CD4-positive, alpha-beta T cell (primary cell): ENCODE measurements at regions not wholly inside any gene's neighbourhood (a gene's known extent, or its start where the extent isn't known, plus 50 kb on each side); places are given as distances from the start of the nearest gene placed in this dataset.

Experiments used
- ATAC-seq: fragments of 200-7000 bp; cut with Tn5 transposase; one replicate; pipeline ENCODE4 v1.10.0; 2022; ENCODE audit warnings: mild to moderate bottlenecking; ENCODE audit not compliant: poor library complexity
- CTCF ChIA-PET: fragments of 350-600 bp; sonication (Branson Sonifier 250); formaldehyde crosslinking; loops from one replicate; lab custom pipeline; 2021; ENCODE audit warnings: antibody characterized with exemption, inconsistent platforms; lab: Charles Lee
- POLR2A ChIA-PET: fragments of 350-600 bp; sonication (Branson Sonifier 250); formaldehyde crosslinking; loops from one replicate; lab custom pipeline; 2021; ENCODE audit warnings: antibody characterized with exemption, inconsistent platforms; lab: Charles Lee
- DNase-seq, 14 experiments: peaks; one replicate each; pipeline ENCODE4 v3.0.0-alpha.2; 2013 to 2020; ENCODE audit warnings: mixed read lengths in 2 of 14
- H3K27ac ChIP-seq, 2 donors: one replicate each; pipeline versions ENCODE4 v1.5.1 to v1.7.0; 2013; ENCODE audit warnings: low read length in 2 of 2, low read depth in 1 of 2, mild to moderate bottlenecking in 1 of 2
- H3K27me3 ChIP-seq, 2 experiments: 1 replicate in 1 of 2; 2 replicates in 1 of 2; pipeline versions ENCODE4 v1.6.1 to v1.7.0; 2013; ENCODE audit warnings: low read length in 2 of 2, control low read depth in 1 of 2, mild to moderate bottlenecking in 1 of 2, moderate library complexity in 1 of 2; ENCODE audit not compliant: insufficient read depth in 2 of 2, control insufficient read depth in 1 of 2
- H3K36me3 ChIP-seq: one replicate; pipeline ENCODE4 v1.6.1; 2013; ENCODE audit warnings: low read length, control low read depth; ENCODE audit not compliant: insufficient read depth
- H3K4me1 ChIP-seq: one replicate; pipeline ENCODE4 v1.6.1; 2013; ENCODE audit warnings: low read length, control low read depth; ENCODE audit not compliant: insufficient read depth
- H3K4me3 ChIP-seq: one replicate; pipeline ENCODE4 v1.5.1; 2013; ENCODE audit warnings: mild to moderate bottlenecking, low read length, moderate library complexity
- H3K9me3 ChIP-seq, 2 experiments: 1 replicate in 1 of 2; 2 replicates in 1 of 2; pipeline versions ENCODE4 v1.6.1 to v1.7.0; 2013; ENCODE audit warnings: low read length in 2 of 2, mild to moderate bottlenecking in 2 of 2, control low read depth in 1 of 2, moderate library complexity in 1 of 2; ENCODE audit not compliant: control insufficient read depth in 1 of 2, insufficient read depth in 1 of 2
- H3K27ac Mint-ChIP-seq: one replicate; pipeline ENCODE4 v1.8.0; 2020; ENCODE audit warnings: mixed read lengths
- H3K27me3 Mint-ChIP-seq: one replicate; pipeline ENCODE4 v1.8.0; 2021; ENCODE audit warnings: mixed read lengths
- H3K36me3 Mint-ChIP-seq: one replicate; pipeline ENCODE4 v1.8.0; 2021; ENCODE audit warnings: low read depth, mixed read lengths
- H3K4me1 Mint-ChIP-seq: one replicate; pipeline ENCODE4 v1.8.0; 2021; ENCODE audit warnings: low read depth, mixed read lengths
- H3K4me3 Mint-ChIP-seq: one replicate; pipeline ENCODE4 v1.8.0; 2020; ENCODE audit warnings: mild to moderate bottlenecking, mixed read lengths
- H3K9me3 Mint-ChIP-seq: one replicate; pipeline ENCODE4 v1.8.0; 2020; ENCODE audit warnings: mixed read lengths
- CTCF ChIP-seq: fragments of 200-600 bp; IDR thresholded peaks from one replicate; pipeline ENCODE4 v1.8.0; 2022; ENCODE audit warnings: antibody characterized with exemption, mild to moderate bottlenecking
- intact Hi-C, 2 experiments: fragments of 100-400 bp; cut with DNase I in 1 of 2; cut with micrococcal nuclease in 1 of 2; formaldehyde crosslinking; loops; one replicate each; pipeline versions ENCODE4 v1.15.1 to v1.9.0; 2023 to 2025; cut with DNase I, micrococcal nuclease

GRCh38 chr12:98211909-98212695 is 303.3 kb upstream of the TMPO start:
- H3K27ac ChIP-seq = no peak overlapping the region
- no peaks in the 10 kb centered on the region for H3K27me3 ChIP-seq
- Mint-ChIP-seq H3K4me3 (no peak overlapping the region), H3K27ac (no peak overlapping the region), H3K4me1 (no peaks in the 10 kb centered on the region), H3K27me3 (peaks cover 5% of the 10 kb centered on the region), H3K36me3 (no peaks in the 10 kb centered on the region), H3K9me3 (no peaks in the 10 kb centered on the region)
- H3K4me3 ChIP-seq = no peak overlapping the region
- no peaks in the 10 kb centered on the region for H3K9me3 ChIP-seq
- CTCF ChIA-PET = no interaction called here
- no peak for DNase-seq
- no peak for ATAC-seq
- POLR2A ChIA-PET = no interaction called here
- no peaks in the 10 kb centered on the region for H3K36me3 ChIP-seq
- intact Hi-C loops = no loop called here
- no peaks in the 10 kb centered on the region for H3K4me1 ChIP-seq
- TF ChIP-seq CTCF = no peak

GRCh38 chr12:98213556-98213955 is 301.8 kb upstream of the TMPO start:
- Mint-ChIP-seq H3K4me1 (no peaks in the 10 kb centered on the region), H3K9me3 (no peaks in the 10 kb centered on the region), H3K36me3 (no peaks in the 10 kb centered on the region), H3K27ac (no peak overlapping the region), H3K27me3 (peaks cover 5% of the 10 kb centered on the region), H3K4me3 (no peak overlapping the region)
- Histone ChIP-seq H3K36me3 (no peaks in the 10 kb centered on the region), H3K4me1 (no peaks in the 10 kb centered on the region), H3K27me3 (no peaks in the 10 kb centered on the region), H3K9me3 (no peaks in the 10 kb centered on the region), H3K27ac (no peak overlapping the region), H3K4me3 (no peak overlapping the region)
- POLR2A ChIA-PET = no interaction called here
- no peak for DNase-seq
- CTCF ChIA-PET = no interaction called here
- intact Hi-C loops = no loop called here
- TF ChIP-seq CTCF = no peak
- no peak for ATAC-seq

GRCh38 chr12:98217257-98217656 is 298.1 kb upstream of the TMPO start:
- no peak overlapping the region for H3K27ac Mint-ChIP-seq
- no peaks in the 10 kb centered on the region for H3K4me1 Mint-ChIP-seq
- no peak overlapping the region for H3K4me3 Mint-ChIP-seq
- H3K36me3 Mint-ChIP-seq = no peaks in the 10 kb centered on the region
- ATAC-seq (no peak), DNase-seq (no peak)
- Histone ChIP-seq H3K4me1 (no peaks in the 10 kb centered on the region), H3K36me3 (no peaks in the 10 kb centered on the region), H3K27me3 (no peaks in the 10 kb centered on the region), H3K4me3 (no peak overlapping the region), H3K27ac (no peak overlapping the region), H3K9me3 (no peaks in the 10 kb centered on the region)
- TF ChIP-seq CTCF = no peak
- peaks cover 16% of the 10 kb centered on the region for H3K27me3 Mint-ChIP-seq
- intact Hi-C loops = no loop called here
- ChIA-PET CTCF (no interaction called here), POLR2A (no interaction called here)
- no peaks in the 10 kb centered on the region for H3K9me3 Mint-ChIP-seq
